Lung microvascular endothelial cell (primary cell): ENCODE measurements at regions not wholly inside any gene's neighbourhood (a gene's known extent, or its start where the extent isn't known, plus 50 kb on each side); places are given as distances from the start of the nearest gene placed in this dataset.

Experiments used
- DNase-seq, 2 donors: peaks; one replicate each; pipeline versions ENCODE4 v3.0.0 to v3.0.0-alpha.2; 2010; ENCODE audit warnings: low read depth in 2 of 2

- no peak for DNase-seq
Observed at GRCh38 chr13:56865416-56865815, 275.3 kb upstream of the PRR20A start.

GRCh38 chr13:56869671-56870070 lies 271.0 kb upstream of the PRR20A start:
- no peak for DNase-seq

- no peak for DNase-seq
Observed at GRCh38 chr13:56886398-56886797, 254.3 kb upstream of the PRR20A start.

- no peak for DNase-seq
Observed at GRCh38 chr13:56888455-56888854, 252.3 kb upstream of the PRR20A start.

- DNase-seq = no peak
Observed at GRCh38 chr13:56893843-56894242, 246.9 kb upstream of the PRR20A start.

- no peak for DNase-seq
Observed at GRCh38 chr13:56900549-56901279, 240.0 kb upstream of the PRR20A start.

GRCh38 chr13:56902276-56902675 lies 238.4 kb upstream of the PRR20A start:
- DNase-seq = no peak

GRCh38 chr13:56903710-56904282 lies 236.9 kb upstream of the PRR20A start:
- no peak for DNase-seq

- DNase-seq = no peak
Observed at GRCh38 chr13:56906909-56907308, 233.8 kb upstream of the PRR20A start.

GRCh38 chr13:56907766-56908165 lies 233.0 kb upstream of the PRR20A start:
- no peak for DNase-seq

GRCh38 chr13:56909896-56910600 lies 230.7 kb upstream of the PRR20A start:
- no peak for DNase-seq

GRCh38 chr13:56917966-56918365 lies 222.8 kb upstream of the PRR20A start:
- no peak for DNase-seq

- DNase-seq = no peak
Observed at GRCh38 chr13:56923626-56924140, 217.0 kb upstream of the PRR20A start.

- no peak for DNase-seq
Observed at GRCh38 chr13:56924401-56924800, 216.3 kb upstream of the PRR20A start.

GRCh38 chr13:56932104-56932503 lies 208.6 kb upstream of the PRR20A start:
- no peak for DNase-seq

GRCh38 chr13:56953965-56954364 lies 186.8 kb upstream of the PRR20A start:
- DNase-seq = no peak

GRCh38 chr13:56975647-56976046 lies 165.1 kb upstream of the PRR20A start:
- DNase-seq = no peak

GRCh38 chr13:56980856-56981255 lies 159.9 kb upstream of the PRR20A start:
- no peak for DNase-seq

GRCh38 chr13:56986121-56986520 lies 154.6 kb upstream of the PRR20A start:
- DNase-seq = no peak

GRCh38 chr13:56988543-56988942 lies 152.2 kb upstream of the PRR20A start:
- no peak for DNase-seq

GRCh38 chr13:57003682-57004081 lies 137.0 kb upstream of the PRR20A start:
- no peak for DNase-seq

GRCh38 chr13:57017357-57017756 lies 123.4 kb upstream of the PRR20A start:
- DNase-seq = no peak

- no peak for DNase-seq
Observed at GRCh38 chr13:57018915-57019314, 121.8 kb upstream of the PRR20A start.
